KMS-11 (cell line): ENCODE measurements at regions not wholly inside any gene's neighbourhood (a gene's known extent, or its start where the extent isn't known, plus 50 kb on each side); places are given as distances from the start of the nearest gene placed in this dataset.

Experiments used
- H2AFZ ChIP-seq: fragments of 200-600 bp; sonication (generic); 2 replicates; pipeline ENCODE4 v1.6.1; 2016; ENCODE audit warnings: antibody characterized with exemption, mixed run types, low read depth
- H3K27ac ChIP-seq: fragments of 200-600 bp; sonication (generic); 2 replicates; pipeline ENCODE4 v1.6.1; 2016; ENCODE audit warnings: mild to moderate bottlenecking, mixed run types
- H3K27me3 ChIP-seq: fragments of 200-600 bp; sonication (generic); 2 replicates; pipeline ENCODE4 v1.6.1; 2017; ENCODE audit warnings: mild to moderate bottlenecking, low read depth, mixed run types, moderate library complexity; ENCODE audit not compliant: insufficient read depth
- H3K36me3 ChIP-seq: fragments of 200-600 bp; sonication (generic); 2 replicates; pipeline ENCODE4 v1.6.1; 2017; ENCODE audit warnings: mild to moderate bottlenecking, mixed run types; ENCODE audit not compliant: insufficient read depth
- H3K4me1 ChIP-seq: fragments of 200-600 bp; sonication (generic); 2 replicates; pipeline ENCODE4 v1.6.1; 2016; ENCODE audit warnings: mild to moderate bottlenecking, low read depth, mixed run types; ENCODE audit not compliant: poor library complexity, severe bottlenecking
- H3K4me2 ChIP-seq: fragments of 200-600 bp; sonication (generic); 2 replicates; pipeline ENCODE4 v1.7.0; 2016; ENCODE audit warnings: mild to moderate bottlenecking, mixed run types
- H3K4me3 ChIP-seq: fragments of 200-600 bp; sonication (generic); IDR thresholded peaks from 2 replicates; pipeline ENCODE4 v1.6.1; 2017; ENCODE audit warnings: low read depth, low read length, mixed read lengths; ENCODE audit not compliant: insufficient read depth
- H3K79me2 ChIP-seq: fragments of 200-600 bp; sonication (generic); 2 replicates; pipeline ENCODE4 v1.6.1; 2016; ENCODE audit warnings: low read depth, mixed run types; ENCODE audit not compliant: insufficient read depth
- H3K9ac ChIP-seq: fragments of 200-600 bp; sonication (generic); 2 replicates; pipeline ENCODE4 v1.6.1; 2016; ENCODE audit warnings: mild to moderate bottlenecking, mixed run types
- H4K20me1 ChIP-seq: fragments of 200-600 bp; sonication (generic); 2 replicates; pipeline ENCODE4 v1.6.1; 2016; ENCODE audit warnings: mild to moderate bottlenecking, mixed run types; ENCODE audit not compliant: insufficient read depth
- CTCF ChIP-seq: fragments of 200-600 bp; sonication (generic); conservative IDR thresholded peaks from 2 replicates; pipeline ENCODE4 v1.6.1; 2017; ENCODE audit warnings: low read depth, mild to moderate bottlenecking, antibody characterized with exemption, low read length, moderate library complexity, mixed read lengths

- H3K4me1 ChIP-seq = no peaks in the 10 kb centered on the region
- 0 out of 2 replicates have a peak, but pooled peaks cover under 1% of the 10 kb centered on the region for H3K27me3 ChIP-seq
- no peaks in the 10 kb centered on the region for H3K79me2 ChIP-seq
- no peak overlapping the region for H3K9ac ChIP-seq
- H3K4me3 ChIP-seq = no peak overlapping the region
- no peak overlapping the region for H3K27ac ChIP-seq
- no peak overlapping the region for H3K4me2 ChIP-seq
- TF ChIP-seq CTCF = no peak
- H2AFZ ChIP-seq = no peak overlapping the region
- no peaks in the 10 kb centered on the region for H3K36me3 ChIP-seq
- no peaks in the 10 kb centered on the region for H4K20me1 ChIP-seq
These were observed 63.0 kb upstream of the PPM1J start for GRCh38 chr1:112778137-112778536.

- H3K79me2 ChIP-seq = no peaks in the 10 kb centered on the region
These were observed 61.6 kb upstream of the PPM1J start for GRCh38 chr1:112776688-112777087.

GRCh38 chr1:112772781-112773180 lies 57.6 kb upstream of the PPM1J start:
- no peak for TF ChIP-seq CTCF
- no peak overlapping the region for H3K4me2 ChIP-seq
- peaks cover 38% of the 10 kb centered on the region for H3K27me3 ChIP-seq
- H3K27ac ChIP-seq = no peak overlapping the region
- no peaks in the 10 kb centered on the region for H4K20me1 ChIP-seq
- no peak overlapping the region for H3K9ac ChIP-seq
- H3K4me1 ChIP-seq = peaks cover 7% of the 10 kb centered on the region
- H3K79me2 ChIP-seq = no peaks in the 10 kb centered on the region
- no peak overlapping the region for H2AFZ ChIP-seq
- H3K4me3 ChIP-seq = no peak overlapping the region
- no peaks in the 10 kb centered on the region for H3K36me3 ChIP-seq

More at GRCh38 chr1:112776688-112777087, 61.6 kb upstream of the PPM1J start:
- Histone ChIP-seq H3K36me3 (no peaks in the 10 kb centered on the region), H3K4me3 (no peak overlapping the region), H2AFZ (no peak overlapping the region), H3K4me2 (no peak overlapping the region), H4K20me1 (no peaks in the 10 kb centered on the region), H3K4me1 (no peaks in the 10 kb centered on the region), H3K9ac (no peak overlapping the region), H3K27ac (no peak overlapping the region), H3K27me3 (peaks cover 15% of the 10 kb centered on the region; the same call in 1 of the 2 replicates)
- TF ChIP-seq CTCF = no peak

GRCh38 chr1:112770724-112771123 lies 55.6 kb upstream of the PPM1J start:
- Histone ChIP-seq H4K20me1 (no peaks in the 10 kb centered on the region), H3K4me2 (no peak overlapping the region)
- TF ChIP-seq CTCF = no peak

More at GRCh38 chr1:112770724-112771123, 55.6 kb upstream of the PPM1J start:
- Histone ChIP-seq H3K27me3 (peaks cover 38% of the 10 kb centered on the region), H3K4me3 (no peak overlapping the region), H3K27ac (no peak overlapping the region), H3K9ac (no peak overlapping the region), H2AFZ (no peak overlapping the region), H3K79me2 (no peaks in the 10 kb centered on the region), H3K36me3 (no peaks in the 10 kb centered on the region), H3K4me1 (peaks cover 7% of the 10 kb centered on the region)
